Psoas muscle (tissue), 7 donors: ENCODE measurements at regions not wholly inside any gene's neighbourhood (a gene's known extent, or its start where the extent isn't known, plus 50 kb on each side); places are given as distances from the start of the nearest gene placed in this dataset.

Experiments used
- ATAC-seq, 4 donors: fragments of 200-7000 bp; cut with Tn5 transposase; one replicate each; pipeline ENCODE4 v1.9.1; 2020; ENCODE audit warnings: moderate library complexity in 3 of 4, mild to moderate bottlenecking in 2 of 4
- DNase-seq, 2 donors: peaks; one replicate each; pipeline ENCODE4 v3.0.0-alpha.2; 2020
- H3K27ac ChIP-seq: fragments of 200-600 bp; one replicate; pipeline ENCODE4 v1.8.0; 2022
- H3K27me3 ChIP-seq, 3 donors: fragments of 200-600 bp in 1 of 3; one replicate each; pipeline versions ENCODE4 v1.6.1 to v1.8.0; 2013 to 2022; ENCODE audit warnings: low read length in 2 of 3, mild to moderate bottlenecking in 2 of 3, moderate library complexity in 1 of 3; ENCODE audit not compliant: insufficient read depth in 3 of 3
- H3K36me3 ChIP-seq, 2 donors: fragments of 200-600 bp in 1 of 2; one replicate each; pipeline versions ENCODE4 v1.6.1 to v1.8.0; 2013 to 2022; ENCODE audit warnings: low read depth in 1 of 2, mild to moderate bottlenecking in 1 of 2, moderate library complexity in 1 of 2; ENCODE audit not compliant: insufficient read depth in 1 of 2
- H3K4me1 ChIP-seq: fragments of 200-600 bp; one replicate; pipeline ENCODE4 v1.8.0; 2022
- H3K4me3 ChIP-seq: fragments of 200-600 bp; one replicate; pipeline ENCODE4 v1.8.0; 2022; ENCODE audit warnings: mild to moderate bottlenecking
- H3K9me3 ChIP-seq: fragments of 200-600 bp; one replicate; pipeline ENCODE4 v1.8.0; 2022
- CTCF ChIP-seq: fragments of 200-600 bp; IDR thresholded peaks from one replicate; pipeline ENCODE4 v1.8.0; 2022; ENCODE audit warnings: antibody characterized with exemption
- WGBS, 3 donors: extraction: QIAGEN DNeasy Blood & Tissue Kit; methylation state at CpG; one replicate each; pipeline versions ENCODE4 v1.1.6 to v1.1.7; 2013; 5-methylcytosine and 5-hydroxymethylcytosine counted together
- intact Hi-C, 2 donors: fragments of 100-400 bp; cut with DNase I; formaldehyde crosslinking; loops; one replicate each; pipeline versions ENCODE4 v1.11.0 to v1.14.2; 2022
- donor health status: healthy with polysubstance abuse.
- donor health status: DM: no; HTN: no; CAD: no; lungs with moderate emphysema.
- donor health status: Bipolar disorder and iron deficiency.
- donor health status: healthy.
- donor health status: DM: yes; HTN: yes; CAD: no.
- donor health status: DM: no; HTN: no; CAD: no.
- donor health status: DM: yes; HTN: yes; CAD: no.

GRCh38 chr2:7646024-7646423 is 728.8 kb downstream of the RNF144A start:
- no peak overlapping the region for H3K27ac ChIP-seq
- no peaks in the 10 kb centered on the region for H3K4me1 ChIP-seq
- TF ChIP-seq CTCF: no peak
- H3K9me3 ChIP-seq: no peaks in the 10 kb centered on the region
- DNase-seq (no peak), ATAC-seq (no peak)
- H3K27me3 ChIP-seq: no peaks in the 10 kb centered on the region
- intact Hi-C loops: no loop called here
- no peaks in the 10 kb centered on the region for H3K36me3 ChIP-seq
- WGBS, 3 donors: 74 to 80% (median 76%) methylated on average over 3 of the region's 3 CpGs
- no peak overlapping the region for H3K4me3 ChIP-seq

GRCh38 chr2:7646661-7647060 is 729.4 kb downstream of the RNF144A start:
- no peak overlapping the region for H3K27ac ChIP-seq
- H3K4me1 ChIP-seq: no peaks in the 10 kb centered on the region
- 58 to 71% (median 70%) methylated on average over 6 of the region's 6 CpGs for WGBS, 3 donors
- TF ChIP-seq CTCF: no peak
- no peaks in the 10 kb centered on the region for H3K9me3 ChIP-seq
- H3K27me3 ChIP-seq: no peaks in the 10 kb centered on the region
- H3K4me3 ChIP-seq: no peak overlapping the region
- no peak for DNase-seq
- no peak for ATAC-seq
- no peaks in the 10 kb centered on the region for H3K36me3 ChIP-seq
- intact Hi-C loops: no loop called here

DNA sequence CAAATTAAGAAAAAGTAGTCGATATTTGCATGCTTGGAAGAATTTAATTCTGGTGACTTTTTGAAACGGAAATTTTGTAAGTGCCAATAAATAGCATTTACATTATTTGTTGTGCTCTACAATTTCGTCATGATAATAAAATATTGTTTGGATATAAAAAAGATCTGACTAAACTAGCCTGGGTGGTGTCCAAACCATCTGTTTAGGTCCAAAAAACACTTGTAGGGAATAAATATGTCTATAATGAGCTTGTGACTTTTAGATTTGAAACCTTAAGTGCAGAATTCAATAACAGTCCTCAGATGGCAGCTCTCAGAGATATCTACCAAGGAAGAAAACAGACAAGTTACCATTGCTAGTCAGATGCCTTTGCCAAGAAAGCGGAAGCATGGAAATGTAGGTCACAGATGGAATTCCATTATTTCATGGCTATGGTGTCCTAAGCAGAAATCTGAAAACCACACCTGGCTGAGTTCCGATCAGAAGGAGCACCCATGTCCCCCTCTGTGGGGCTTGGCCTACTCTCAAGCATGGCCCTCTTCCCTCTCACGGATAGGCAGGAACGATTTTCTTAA is 731.1 kb downstream of the RNF144A start:
- TF ChIP-seq CTCF: no peak
- no peak overlapping the region for H3K27ac ChIP-seq
- no peaks in the 10 kb centered on the region for H3K9me3 ChIP-seq
- intact Hi-C loops: no loop called here
- H3K27me3 ChIP-seq: no peaks in the 10 kb centered on the region
- H3K4me3 ChIP-seq: no peak overlapping the region
- DNase-seq (no peak), ATAC-seq (no peak)
- no peaks in the 10 kb centered on the region for H3K4me1 ChIP-seq
- WGBS, 3 donors: 45 to 60% (median 46%) methylated on average over 7 of the region's 7 CpGs
- H3K36me3 ChIP-seq: no peaks in the 10 kb centered on the region

DNA sequence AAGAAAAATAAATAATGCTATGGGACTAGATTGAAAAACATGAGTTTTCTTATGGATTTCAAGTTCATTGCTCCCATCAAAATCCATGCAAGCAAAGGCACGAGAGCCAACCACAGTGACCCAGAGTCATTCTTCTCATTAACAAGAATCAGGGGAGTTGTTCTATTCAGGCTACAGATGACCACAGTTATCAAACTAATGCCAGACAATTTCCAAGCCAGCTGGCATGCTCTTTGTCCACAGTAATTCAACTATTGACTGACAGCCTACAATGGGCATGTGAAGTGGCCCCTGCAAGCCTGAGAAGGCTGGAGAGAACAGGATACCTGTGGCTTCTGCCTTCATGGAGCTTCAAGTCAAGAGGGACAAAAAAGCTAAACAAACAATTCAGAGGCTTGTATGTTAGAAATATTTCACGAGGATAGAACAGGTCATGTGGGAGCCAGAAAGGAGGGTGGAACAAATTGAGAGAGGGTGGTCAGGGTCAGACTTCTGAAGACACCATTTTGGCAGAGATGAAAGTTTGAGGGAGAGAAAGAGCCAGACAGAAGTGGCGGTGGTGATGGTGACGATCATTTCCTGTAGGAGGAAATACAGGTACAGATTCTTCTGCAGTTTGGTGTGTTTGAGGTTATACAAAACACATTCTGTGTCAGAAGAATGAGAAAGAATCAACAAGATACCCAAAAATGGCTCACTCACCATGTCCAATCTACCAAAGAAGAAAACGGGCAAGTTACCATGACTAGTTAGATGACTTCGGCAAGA is 732.4 kb downstream of the RNF144A start:
- no peak overlapping the region for H3K27ac ChIP-seq
- no peaks in the 10 kb centered on the region for H3K27me3 ChIP-seq
- no peaks in the 10 kb centered on the region for H3K36me3 ChIP-seq
- 31 to 63% (median 39%) methylated on average over 6 of the region's 6 CpGs for WGBS, 3 donors
- H3K9me3 ChIP-seq: no peaks in the 10 kb centered on the region
- intact Hi-C loops: no loop called here
- DNase-seq: no peak
- H3K4me1 ChIP-seq: no peaks in the 10 kb centered on the region
- H3K4me3 ChIP-seq: no peak overlapping the region
- no peak for ATAC-seq
- TF ChIP-seq CTCF: no peak
